ENCODE measurements at regions not wholly inside any gene's neighbourhood (a gene's known extent, or its start where the extent isn't known, plus 50 kb on each side); places are given as distances from the start of the nearest gene placed in this dataset.

- TF ChIP-seq POLR2A (IDR thresholded peaks at IDR 0.05) (no peak), CTCF (IDR thresholded peaks at IDR 0.05) (no peak), POLR2AphosphoS5 (IDR thresholded peaks at IDR 0.05) (no peak)
Observed at GRCh38 chr2:173521450-173522192, 166.9 kb downstream of the CDCA7 start.

All from stomach (tissue), 4 donors.